ENCODE measurements at regions not wholly inside any gene's neighbourhood (a gene's known extent, or its start where the extent isn't known, plus 50 kb on each side); places are given as distances from the start of the nearest gene placed in this dataset.

GRCh38 chr7:17062151-17063044 lies 180.6 kb upstream of the AGR3 start:
- ChIA-PET CTCF (interaction anchor here (0.6 to 1.5 kb wide), 3 partner anchors 10 to 430 kb away, joined by 3 to 5 read pairs (median 5); no protein-coding TSS in a partner anchor), POLR2A (no interaction called here)
- DNase-seq (ENCODE audit: extremely low spot score) = no peak
- TF ChIP-seq FOXM1 (IDR thresholded peaks at IDR 0.05; ENCODE audit: borderline replicate concordance) = no peak
- no peak for TF ChIP-seq PKNOX1 (IDR thresholded peaks at IDR 0.05)
- no peak for TF ChIP-seq L3MBTL2 (conservative IDR thresholded peaks at IDR 0.05)
- no peak for TF ChIP-seq CTBP1 (IDR thresholded peaks at IDR 0.05; ENCODE audit: borderline replicate concordance)
- TF ChIP-seq NFRKB (IDR thresholded peaks at IDR 0.05) = no peak
- TF ChIP-seq ZNF384 (IDR thresholded peaks at IDR 0.05) = no peak
- no peak for TF ChIP-seq LEF1 (IDR thresholded peaks at IDR 0.05; ENCODE audit: borderline replicate concordance)
- TF ChIP-seq FOXA1 (IDR thresholded peaks at IDR 0.05) = no peak
- no peak for TF ChIP-seq FOXK2 (IDR thresholded peaks at IDR 0.05)

- TF ChIP-seq FOXK2 (IDR thresholded peaks at IDR 0.05) (no peak), ARNT (IDR thresholded peaks at IDR 0.05) (no peak), SP1 (IDR thresholded peaks at IDR 0.05) (no peak), LEF1 (IDR thresholded peaks at IDR 0.05; ENCODE audit: borderline replicate concordance) (no peak), L3MBTL2 (conservative IDR thresholded peaks at IDR 0.05) (no peak), NFRKB (IDR thresholded peaks at IDR 0.05) (no peak), BHLHE40 (IDR thresholded peaks at IDR 0.05; ENCODE audit: borderline replicate concordance) (no peak), ELF4 (IDR thresholded peaks at IDR 0.05) (no peak), HDGF (IDR thresholded peaks at IDR 0.05; ENCODE audit: borderline replicate concordance) (no peak), SUZ12 (IDR thresholded peaks at IDR 0.05) (no peak), CTBP1 (IDR thresholded peaks at IDR 0.05; ENCODE audit: borderline replicate concordance) (no peak), TARDBP (IDR thresholded peaks at IDR 0.05) (no peak)
- DNase-seq (ENCODE audit: extremely low spot score) = no peak
- CTCF ChIA-PET = interaction anchor here (0.6 to 1.5 kb wide), 3 partner anchors 9 to 429 kb away, joined by 3 to 5 read pairs (median 5); no protein-coding TSS in a partner anchor
- POLR2A ChIA-PET = no interaction called here
Observed at GRCh38 chr7:17063045-17063383, 181.2 kb upstream of the AGR3 start.

GRCh38 chr7:17067691-17068090 lies 185.9 kb upstream of the AGR3 start:
- TF ChIP-seq BHLHE40 (IDR thresholded peaks at IDR 0.05; ENCODE audit: borderline replicate concordance) = no peak
- TF ChIP-seq PKNOX1 (IDR thresholded peaks at IDR 0.05) = no peak
- TF ChIP-seq ELF4 (IDR thresholded peaks at IDR 0.05) = no peak
- no peak for TF ChIP-seq ARNT (IDR thresholded peaks at IDR 0.05)
- no peak for TF ChIP-seq LEF1 (IDR thresholded peaks at IDR 0.05; ENCODE audit: borderline replicate concordance)
- TF ChIP-seq NFRKB (IDR thresholded peaks at IDR 0.05) = no peak
- no peak for TF ChIP-seq ZNF384 (IDR thresholded peaks at IDR 0.05)
- no peak for TF ChIP-seq CTBP1 (IDR thresholded peaks at IDR 0.05; ENCODE audit: borderline replicate concordance)
- TF ChIP-seq FOXK2 (IDR thresholded peaks at IDR 0.05) = no peak
- no peak for TF ChIP-seq HDGF (IDR thresholded peaks at IDR 0.05; ENCODE audit: borderline replicate concordance)
- TF ChIP-seq TARDBP (IDR thresholded peaks at IDR 0.05) = no peak
- CTCF ChIA-PET = no interaction called here
- DNase-seq (ENCODE audit: extremely low spot score) = no peak
- POLR2A ChIA-PET = no interaction called here

- POLR2A ChIA-PET = no interaction called here
- CTCF ChIA-PET = no interaction called here
- TF ChIP-seq SUZ12 (IDR thresholded peaks at IDR 0.05) (no peak), FOXA1 (IDR thresholded peaks at IDR 0.05) (no peak), SP1 (IDR thresholded peaks at IDR 0.05) (no peak), NFRKB (IDR thresholded peaks at IDR 0.05) (no peak), LEF1 (IDR thresholded peaks at IDR 0.05; ENCODE audit: borderline replicate concordance) (no peak), ELF4 (IDR thresholded peaks at IDR 0.05) (no peak), HDGF (IDR thresholded peaks at IDR 0.05; ENCODE audit: borderline replicate concordance) (no peak), ZNF384 (IDR thresholded peaks at IDR 0.05) (no peak)
- DNase-seq (ENCODE audit: extremely low spot score) = no peak
Observed at GRCh38 chr7:17069146-17069545, 187.4 kb upstream of the AGR3 start.

- CTCF ChIA-PET = interaction anchor here (0.7 kb wide), 1 partner anchor 167 kb away, joined by 5 read pairs; no protein-coding TSS in a partner anchor
- TF ChIP-seq L3MBTL2 (conservative IDR thresholded peaks at IDR 0.05) = no peak
- no peak for TF ChIP-seq BHLHE40 (IDR thresholded peaks at IDR 0.05; ENCODE audit: borderline replicate concordance)
- TF ChIP-seq ARNT (IDR thresholded peaks at IDR 0.05) = no peak
- no peak for TF ChIP-seq CTBP1 (IDR thresholded peaks at IDR 0.05; ENCODE audit: borderline replicate concordance)
- no peak for TF ChIP-seq FOXA1 (IDR thresholded peaks at IDR 0.05)
- no peak for TF ChIP-seq FOXK2 (IDR thresholded peaks at IDR 0.05)
- TF ChIP-seq TARDBP (IDR thresholded peaks at IDR 0.05) = no peak
- no peak for TF ChIP-seq FOXM1 (IDR thresholded peaks at IDR 0.05; ENCODE audit: borderline replicate concordance)
- TF ChIP-seq HDGF (IDR thresholded peaks at IDR 0.05; ENCODE audit: borderline replicate concordance) = no peak
- no peak for TF ChIP-seq ELF4 (IDR thresholded peaks at IDR 0.05)
- no peak for TF ChIP-seq SP1 (IDR thresholded peaks at IDR 0.05)
- TF ChIP-seq PKNOX1 (IDR thresholded peaks at IDR 0.05) = no peak
- no peak for TF ChIP-seq ZNF384 (IDR thresholded peaks at IDR 0.05)
- no peak for TF ChIP-seq NFRKB (IDR thresholded peaks at IDR 0.05)
- POLR2A ChIA-PET = no interaction called here
Observed at GRCh38 chr7:17070231-17070708, 188.5 kb upstream of the AGR3 start.

GRCh38 chr7:17071866-17072265 lies 190.1 kb upstream of the AGR3 start:
- ChIA-PET CTCF (interaction anchor here (1.1 kb wide), 1 partner anchor 9 kb away, joined by 5 read pairs; no protein-coding TSS in a partner anchor), POLR2A (no interaction called here)
- DNase-seq (ENCODE audit: extremely low spot score) = no peak
- no peak for TF ChIP-seq FOXA1 (IDR thresholded peaks at IDR 0.05)
- TF ChIP-seq L3MBTL2 (conservative IDR thresholded peaks at IDR 0.05) = no peak
- TF ChIP-seq CTBP1 (IDR thresholded peaks at IDR 0.05; ENCODE audit: borderline replicate concordance) = no peak
- no peak for TF ChIP-seq FOXM1 (IDR thresholded peaks at IDR 0.05; ENCODE audit: borderline replicate concordance)
- no peak for TF ChIP-seq TARDBP (IDR thresholded peaks at IDR 0.05)
- no peak for TF ChIP-seq HDGF (IDR thresholded peaks at IDR 0.05; ENCODE audit: borderline replicate concordance)
- TF ChIP-seq LEF1 (IDR thresholded peaks at IDR 0.05; ENCODE audit: borderline replicate concordance) = no peak
- no peak for TF ChIP-seq BHLHE40 (IDR thresholded peaks at IDR 0.05; ENCODE audit: borderline replicate concordance)
- no peak for TF ChIP-seq PKNOX1 (IDR thresholded peaks at IDR 0.05)
- TF ChIP-seq FOXK2 (IDR thresholded peaks at IDR 0.05) = no peak

More at GRCh38 chr7:17070231-17070708, 188.5 kb upstream of the AGR3 start:
- DNase-seq (ENCODE audit: extremely low spot score) = no peak
